B cell (primary cell): ENCODE measurements at regions not wholly inside any gene's neighbourhood (a gene's known extent, or its start where the extent isn't known, plus 50 kb on each side); places are given as distances from the start of the nearest gene placed in this dataset.
"Not testable (repeated sequence)": the region's sequence is repeated elsewhere in the genome, so short reads cannot be mapped to it uniquely, and the experiment has no call there.

Experiments used
- ATAC-seq: fragments of 200-7000 bp; cut with Tn5 transposase; one replicate; pipeline ENCODE4 v1.10.0; 2021; ENCODE audit warnings: low read depth, mild to moderate bottlenecking, moderate number of reproducible peaks, moderate library complexity
- CTCF ChIA-PET: fragments of 350-600 bp; sonication (Branson Sonifier 250); formaldehyde crosslinking; loops from one replicate; lab custom pipeline; 2021; ENCODE audit warnings: antibody characterized with exemption, inconsistent platforms; lab: Charles Lee
- POLR2A ChIA-PET: fragments of 350-600 bp; sonication (Branson Sonifier 250); formaldehyde crosslinking; loops from one replicate; lab custom pipeline; 2021; ENCODE audit warnings: antibody characterized with exemption; lab: Charles Lee
- DNase-seq: peaks from one replicate; pipeline ENCODE4 v3.0.0; 2013
- H2AFZ ChIP-seq: 2 replicates; pipeline ENCODE4 v1.6.1; 2012; ENCODE audit warnings: mild to moderate bottlenecking, low read depth, low read length; ENCODE audit not compliant: insufficient read depth, poor library complexity, severe bottlenecking
- H3K27ac ChIP-seq, 2 donors: 1 replicate in 1 of 2; 2 replicates in 1 of 2; pipeline ENCODE4 v1.5.1; 2012 to 2013; ENCODE audit warnings: low read length in 2 of 2, mild to moderate bottlenecking in 2 of 2, moderate library complexity in 1 of 2
- H3K27me3 ChIP-seq, 4 experiments: fragments of 200-600 bp in 1 of 4; sonication (generic) in 1 of 4; replicated peaks in 1 of 4; 1 replicate in 2 of 4; 2 replicates in 2 of 4; pipeline versions ENCODE4 v1.6.1 to v1.7.0; 2013 to 2016; ENCODE audit warnings: low read length in 3 of 4, mild to moderate bottlenecking in 2 of 4, mixed read lengths in 1 of 4, moderate library complexity in 1 of 4; ENCODE audit not compliant: insufficient read depth in 4 of 4, control insufficient read depth in 3 of 4; ENCODE audit errors: control extremely low read depth in 1 of 4
- H3K36me3 ChIP-seq, 2 experiments: replicated peaks in 1 of 2; 1 replicate in 1 of 2; 2 replicates in 1 of 2; pipeline versions ENCODE4 v1.6.1 to v1.7.1; 2013; ENCODE audit warnings: low read length in 1 of 2; ENCODE audit not compliant: insufficient read depth in 2 of 2, control insufficient read depth in 1 of 2; ENCODE audit errors: control extremely low read depth in 1 of 2, extremely low read depth in 1 of 2
- H3K4me1 ChIP-seq, 2 donors: fragments of 200-600 bp in 1 of 2; sonication (generic) in 1 of 2; 1 replicate in 1 of 2; 2 replicates in 1 of 2; pipeline versions ENCODE4 v1.5.1 to v1.6.1; 2013 to 2017; ENCODE audit warnings: low read length in 2 of 2; ENCODE audit not compliant: control insufficient read depth in 2 of 2, insufficient read depth in 2 of 2
- H3K4me2 ChIP-seq: replicated peaks from 2 replicates; pipeline ENCODE3; 2012; ENCODE audit warnings: mild to moderate bottlenecking, low read depth, low read length; ENCODE audit not compliant: poor library complexity, severe bottlenecking
- H3K4me3 ChIP-seq, 5 experiments: fragments of 200-600 bp in 1 of 5; sonication (generic) in 1 of 5; 1 replicate in 3 of 5; 2 replicates in 2 of 5; pipeline versions ENCODE4 v1.5.1 to v1.7.0; 2011 to 2016; ENCODE audit warnings: low read length in 4 of 5, mild to moderate bottlenecking in 4 of 5, low read depth in 2 of 5, control low read depth in 1 of 5, moderate library complexity in 1 of 5; ENCODE audit not compliant: insufficient read depth in 1 of 5; ENCODE audit errors: control extremely low read depth in 1 of 5, extremely low read depth in 1 of 5
- H3K79me2 ChIP-seq: fragments of 200-600 bp; sonication (generic); one replicate; pipeline ENCODE4 v1.6.0; 2016; ENCODE audit warnings: low read length; ENCODE audit not compliant: control insufficient read depth, insufficient read depth
- H3K9ac ChIP-seq: fragments of 200-600 bp; sonication (generic); 2 replicates; pipeline ENCODE4 v1.6.1; 2017; ENCODE audit warnings: mild to moderate bottlenecking, low read length, moderate library complexity
- H3K9me3 ChIP-seq, 3 donors: one replicate each; pipeline versions ENCODE4 v1.6.1 to v1.7.1; 2013; ENCODE audit warnings: low read length in 2 of 3; ENCODE audit not compliant: control insufficient read depth in 2 of 3, insufficient read depth in 1 of 3; ENCODE audit errors: control extremely low read depth in 1 of 3
- H4K20me1 ChIP-seq: 2 replicates; pipeline ENCODE4 v1.6.0; 2012; ENCODE audit warnings: mild to moderate bottlenecking, low read length; ENCODE audit not compliant: insufficient read depth, control insufficient read depth, poor library complexity, severe bottlenecking
- H3K27ac Mint-ChIP-seq: one replicate; pipeline ENCODE4 v1.8.0; 2021; ENCODE audit warnings: mixed read lengths
- H3K27me3 Mint-ChIP-seq: one replicate; pipeline ENCODE4 v1.8.0; 2021; ENCODE audit warnings: mixed read lengths
- H3K4me1 Mint-ChIP-seq: one replicate; pipeline ENCODE4 v1.8.0; 2021; ENCODE audit warnings: mixed read lengths
- H3K4me3 Mint-ChIP-seq: one replicate; pipeline ENCODE4 v1.8.0; 2021; ENCODE audit warnings: mixed read lengths
- H3K9me3 Mint-ChIP-seq: one replicate; pipeline ENCODE4 v1.8.0; 2022; ENCODE audit warnings: mixed read lengths; ENCODE audit not compliant: insufficient read depth
- EZH2 ChIP-seq: IDR thresholded peaks from 2 replicates; pipeline ENCODE4 v1.6.1; 2012; ENCODE audit warnings: borderline replicate concordance, low read depth, mild to moderate bottlenecking, moderate library complexity, low read length; ENCODE audit not compliant: insufficient read depth, poor library complexity, severe bottlenecking
- WGBS: methylation state at CpG from one replicate; pipeline ENCODE4 v1.1.5; 2013; ENCODE audit warnings: missing lambda C conversion rate; ENCODE audit not compliant: insufficient coverage; 5-methylcytosine and 5-hydroxymethylcytosine counted together
- intact Hi-C: fragments of 100-400 bp; cut with micrococcal nuclease; formaldehyde crosslinking; loops from one replicate; pipeline ENCODE4 v1.10.0; 2022
- TF ChIP-seq, protein P1 (sequence below): fragments of 200-600 bp; IDR thresholded peaks from one replicate; pipeline ENCODE4 v1.8.0; 2022; ENCODE audit warnings: antibody characterized with exemption, mild to moderate bottlenecking

DNA sequence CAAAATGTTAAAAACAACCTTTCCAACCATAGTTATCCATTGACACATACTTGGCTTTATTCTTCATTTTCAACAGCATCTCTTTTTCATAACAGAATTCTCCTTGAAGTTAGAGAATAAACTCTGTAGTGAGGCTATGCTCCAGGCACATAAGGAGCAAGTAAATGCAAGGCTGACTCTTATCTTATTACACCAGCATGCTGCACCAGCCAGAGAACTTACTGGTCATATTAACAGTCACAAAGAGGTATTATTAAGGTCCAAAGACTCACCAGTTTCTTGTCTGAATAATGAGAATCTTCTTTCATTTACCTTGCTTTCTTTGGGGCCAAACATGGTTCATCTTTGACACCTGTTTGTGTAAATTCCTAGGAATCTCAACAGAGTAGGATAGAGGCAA lies 71.3 kb upstream of the IVNS1ABP start:
- Histone ChIP-seq H3K4me2 (no peak overlapping the region), H3K36me3 (no peaks in the 10 kb centered on the region), H2AFZ (no peak overlapping the region), H3K27ac (no peak overlapping the region), H3K9me3 (peaks cover 0 to 3% (median 0%) of the 10 kb centered on the region in 3 donors), H4K20me1 (no peaks in the 10 kb centered on the region), H3K9ac (no peak overlapping the region), H3K4me3 (no peak overlapping the region), H3K27me3 (no peaks in the 10 kb centered on the region), H3K4me1 (no peaks in the 10 kb centered on the region), H3K79me2 (no peaks in the 10 kb centered on the region)
- CTCF ChIA-PET = no interaction called here
- H3K27ac Mint-ChIP-seq = no peak overlapping the region
- intact Hi-C loops = no loop called here
- H3K9me3 Mint-ChIP-seq = no peaks in the 10 kb centered on the region
- H3K4me3 Mint-ChIP-seq = no peak overlapping the region
- ATAC-seq (no peak), DNase-seq (no peak)
- POLR2A ChIA-PET = no interaction called here
- H3K4me1 Mint-ChIP-seq = no peaks in the 10 kb centered on the region
- H3K27me3 Mint-ChIP-seq = no peaks in the 10 kb centered on the region
- TF ChIP-seq, protein P1, sequence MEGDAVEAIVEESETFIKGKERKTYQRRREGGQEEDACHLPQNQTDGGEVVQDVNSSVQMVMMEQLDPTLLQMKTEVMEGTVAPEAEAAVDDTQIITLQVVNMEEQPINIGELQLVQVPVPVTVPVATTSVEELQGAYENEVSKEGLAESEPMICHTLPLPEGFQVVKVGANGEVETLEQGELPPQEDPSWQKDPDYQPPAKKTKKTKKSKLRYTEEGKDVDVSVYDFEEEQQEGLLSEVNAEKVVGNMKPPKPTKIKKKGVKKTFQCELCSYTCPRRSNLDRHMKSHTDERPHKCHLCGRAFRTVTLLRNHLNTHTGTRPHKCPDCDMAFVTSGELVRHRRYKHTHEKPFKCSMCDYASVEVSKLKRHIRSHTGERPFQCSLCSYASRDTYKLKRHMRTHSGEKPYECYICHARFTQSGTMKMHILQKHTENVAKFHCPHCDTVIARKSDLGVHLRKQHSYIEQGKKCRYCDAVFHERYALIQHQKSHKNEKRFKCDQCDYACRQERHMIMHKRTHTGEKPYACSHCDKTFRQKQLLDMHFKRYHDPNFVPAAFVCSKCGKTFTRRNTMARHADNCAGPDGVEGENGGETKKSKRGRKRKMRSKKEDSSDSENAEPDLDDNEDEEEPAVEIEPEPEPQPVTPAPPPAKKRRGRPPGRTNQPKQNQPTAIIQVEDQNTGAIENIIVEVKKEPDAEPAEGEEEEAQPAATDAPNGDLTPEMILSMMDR = no peak

DNA sequence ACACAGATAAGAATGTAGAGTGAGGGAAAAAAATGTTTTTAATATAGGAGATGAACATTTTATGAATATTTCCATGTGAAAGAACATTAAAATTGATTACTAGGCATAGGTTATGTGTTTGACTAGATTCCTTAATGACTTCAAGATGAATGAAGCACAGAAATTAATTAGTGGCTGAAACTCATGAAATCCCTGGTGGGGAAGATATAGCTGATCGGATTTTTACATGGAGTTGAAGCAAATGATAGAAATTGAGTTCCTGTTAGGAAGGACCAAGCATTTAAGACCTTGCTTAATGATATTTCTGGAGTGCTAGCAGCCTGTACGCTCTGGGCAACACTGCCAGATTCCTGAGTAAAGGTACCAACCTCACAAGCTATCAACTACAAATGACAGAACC lies 68.9 kb upstream of the IVNS1ABP start:
- WGBS = 100% methylated on average over 2 of the region's 2 CpGs
- Mint-ChIP-seq H3K27me3 (no peaks in the 10 kb centered on the region), H3K9me3 (peaks cover 2% of the 10 kb centered on the region), H3K4me3 (no peak overlapping the region), H3K27ac (no peak overlapping the region), H3K4me1 (no peaks in the 10 kb centered on the region)
- no peak overlapping the region for H3K4me3 ChIP-seq
- intact Hi-C loops = no loop called here
- H3K27me3 ChIP-seq = no peaks in the 10 kb centered on the region
- no peak overlapping the region for H3K27ac ChIP-seq
- H3K4me1 ChIP-seq = no peaks in the 10 kb centered on the region
- ChIA-PET POLR2A (interaction anchor here (0.7 kb wide), 1 partner anchor 183 kb away, joined by 3 read pairs; no protein-coding TSS in a partner anchor), CTCF (no interaction called here)
- H3K79me2 ChIP-seq = no peaks in the 10 kb centered on the region
- H3K4me2 ChIP-seq = no peak overlapping the region
- no peaks in the 10 kb centered on the region for H3K36me3 ChIP-seq
- H3K9me3 ChIP-seq = peaks cover 0 to 3% (median 0%) of the 10 kb centered on the region in 3 donors
- DNase-seq (no peak), ATAC-seq (no peak)
- no peaks in the 10 kb centered on the region for H4K20me1 ChIP-seq
- no peak for TF ChIP-seq EZH2
- TF ChIP-seq, protein P1 = no peak
- H3K9ac ChIP-seq = no peak overlapping the region
- no peak overlapping the region for H2AFZ ChIP-seq

DNA sequence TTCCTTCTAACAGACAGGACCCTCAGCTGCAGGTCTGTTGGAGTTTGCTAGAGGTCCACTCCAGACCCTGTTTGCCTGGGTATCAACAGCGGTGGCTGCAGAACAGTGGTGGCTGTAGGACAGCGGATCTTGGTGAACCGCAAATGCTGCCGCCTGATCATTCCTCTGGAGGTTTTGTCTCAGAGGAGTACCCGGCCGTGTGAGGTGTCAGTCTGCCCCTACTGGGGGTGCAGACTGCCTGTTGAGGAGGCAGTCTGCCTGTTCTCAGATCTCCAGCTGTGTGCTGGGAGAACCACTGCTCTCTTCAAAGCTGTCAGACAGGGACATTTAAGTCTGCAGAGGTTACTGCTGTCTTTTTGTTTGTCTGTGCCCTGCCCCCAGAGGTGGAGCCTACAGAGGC lies 66.8 kb upstream of the IVNS1ABP start:
- POLR2A ChIA-PET, H4K20me1 ChIP-seq, H3K4me2 ChIP-seq, H3K27me3 Mint-ChIP-seq, intact Hi-C loops, H3K27me3 ChIP-seq, H2AFZ ChIP-seq, H3K4me3 Mint-ChIP-seq, H3K9me3 Mint-ChIP-seq, DNase-seq, H3K4me1 Mint-ChIP-seq, ATAC-seq, H3K36me3 ChIP-seq, H3K4me1 ChIP-seq, H3K9ac ChIP-seq, H3K4me3 ChIP-seq, H3K9me3 ChIP-seq, H3K27ac ChIP-seq, H3K27ac Mint-ChIP-seq, CTCF ChIA-PET, H3K79me2 ChIP-seq: not testable (repeated sequence)
- 86% methylated on average over 1 of the region's 6 CpGs for WGBS
